Activated T-helper 1 cell treated with Interleukin-2 at 50 U/mL for 16 hours (primary cell): ENCODE measurements at regions not wholly inside any gene's neighbourhood (a gene's known extent, or its start where the extent isn't known, plus 50 kb on each side); places are given as distances from the start of the nearest gene placed in this dataset.

Experiments used
- DNase-seq: peaks from one replicate; pipeline ENCODE4 v3.0.0-alpha.2; 2020; ENCODE audit warnings: low read depth

- no peak for DNase-seq
Observed at GRCh38 chr3:111244760-111245159, 173.1 kb downstream of the NECTIN3 start.

- no peak for DNase-seq
Observed at GRCh38 chr3:111246967-111247760, 175.5 kb downstream of the NECTIN3 start.

DNA sequence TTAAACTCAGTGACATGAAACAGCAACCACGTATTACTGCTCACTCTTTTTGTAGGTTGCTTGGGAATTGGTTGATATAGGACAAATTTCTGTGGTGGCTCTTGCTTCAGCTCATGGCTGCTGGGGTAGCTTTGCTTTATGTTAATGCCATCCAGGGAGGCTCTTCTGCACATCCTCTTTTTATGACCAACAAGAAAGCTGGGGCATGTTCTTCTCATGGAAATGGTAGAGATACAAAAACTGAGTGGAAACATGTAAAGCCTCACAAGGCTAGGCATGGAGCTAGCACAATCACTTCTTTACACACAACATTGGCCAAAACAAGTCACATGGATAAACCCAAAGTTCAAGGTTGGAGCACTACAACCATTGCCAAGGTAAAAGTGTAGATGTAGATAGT is 176.8 kb downstream of the NECTIN3 start:
- no peak for DNase-seq

DNA sequence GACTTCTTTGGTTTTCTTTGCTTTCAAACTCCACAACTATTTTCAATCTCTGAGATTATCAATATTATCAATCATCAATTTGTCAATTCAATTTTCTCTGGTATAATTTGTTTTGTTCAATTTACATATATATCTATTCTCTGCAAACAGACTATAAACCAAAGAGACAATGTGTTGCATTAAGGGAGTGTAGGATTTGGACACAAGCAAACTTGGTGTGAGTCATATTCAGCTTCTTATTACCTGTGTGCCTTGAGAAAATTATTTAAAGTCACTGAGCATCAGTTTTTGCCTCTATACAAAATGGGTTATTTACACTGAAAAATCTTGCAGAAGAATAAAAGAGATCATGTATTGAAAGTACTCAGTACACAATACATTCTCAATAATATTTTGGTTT is 177.8 kb downstream of the NECTIN3 start:
- DNase-seq = no peak

DNA sequence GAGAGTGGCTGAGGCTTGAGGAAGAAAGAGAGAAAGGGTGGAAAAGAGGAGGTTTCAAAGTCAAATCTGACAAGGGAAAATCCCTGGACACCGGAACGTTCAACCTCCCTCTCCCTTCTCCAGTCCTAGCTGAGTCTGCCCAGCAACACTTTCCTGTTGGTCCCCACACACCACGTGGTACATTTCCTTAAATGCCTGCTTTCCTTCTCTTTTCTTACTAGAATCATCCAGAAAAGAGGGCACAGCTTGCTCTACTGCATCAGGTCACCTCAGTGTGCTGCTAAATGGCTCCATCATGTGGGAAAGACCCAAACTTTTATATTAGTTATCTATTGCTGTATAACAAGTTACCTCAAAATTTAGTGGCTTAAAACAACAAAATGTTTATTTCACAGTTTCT is 181.2 kb downstream of the NECTIN3 start:
- no peak for DNase-seq

DNA sequence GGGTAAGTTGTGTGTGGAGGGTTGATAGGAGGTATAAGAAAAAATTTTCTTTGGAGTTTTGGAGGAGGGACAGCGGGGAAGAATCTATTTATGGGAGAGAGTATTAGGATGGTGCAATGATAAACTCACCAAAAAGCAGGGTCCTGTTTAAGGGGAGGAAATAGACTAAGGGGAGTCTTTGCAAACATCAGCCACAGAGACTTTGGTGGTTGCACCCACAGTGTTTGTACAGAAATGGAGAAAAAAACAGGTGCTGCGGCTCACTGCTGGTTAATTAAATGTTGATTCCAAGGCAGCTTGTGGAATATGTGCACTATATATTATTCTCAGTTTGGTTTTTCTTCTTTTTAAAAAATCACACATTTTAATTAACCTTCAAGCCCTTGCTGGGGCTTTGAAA is 182.1 kb downstream of the NECTIN3 start:
- DNase-seq = no peak

- DNase-seq = no peak
Observed at GRCh38 chr3:111260878-111261277, 189.3 kb downstream of the NECTIN3 start.

DNA sequence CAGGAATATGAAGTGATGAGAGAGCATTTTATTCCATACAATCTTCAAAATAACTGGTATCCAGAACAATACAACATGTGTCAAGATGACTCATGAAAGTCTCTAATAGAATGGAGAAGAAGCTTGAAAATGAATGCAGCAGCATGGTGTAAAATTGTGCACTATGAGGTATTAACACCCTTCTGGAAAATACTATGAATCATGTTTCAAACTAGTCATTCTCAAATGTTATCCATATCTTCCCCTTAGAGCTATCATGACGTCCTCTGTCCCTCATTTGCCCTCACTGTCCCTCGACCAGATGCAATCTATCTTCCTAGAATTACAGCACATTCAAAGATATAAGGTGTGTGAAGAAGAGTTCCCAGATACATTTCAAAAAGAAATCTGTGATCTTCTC is 198.2 kb downstream of the NECTIN3 start:
- no peak for DNase-seq

GRCh38 chr3:111277226-111277625 is 205.6 kb downstream of the NECTIN3 start:
- DNase-seq = no peak

- DNase-seq = no peak
Observed at GRCh38 chr3:111278959-111279358, 207.3 kb downstream of the NECTIN3 start.

- no peak for DNase-seq
Observed at GRCh38 chr3:111282024-111282423, 210.4 kb downstream of the NECTIN3 start.

DNA sequence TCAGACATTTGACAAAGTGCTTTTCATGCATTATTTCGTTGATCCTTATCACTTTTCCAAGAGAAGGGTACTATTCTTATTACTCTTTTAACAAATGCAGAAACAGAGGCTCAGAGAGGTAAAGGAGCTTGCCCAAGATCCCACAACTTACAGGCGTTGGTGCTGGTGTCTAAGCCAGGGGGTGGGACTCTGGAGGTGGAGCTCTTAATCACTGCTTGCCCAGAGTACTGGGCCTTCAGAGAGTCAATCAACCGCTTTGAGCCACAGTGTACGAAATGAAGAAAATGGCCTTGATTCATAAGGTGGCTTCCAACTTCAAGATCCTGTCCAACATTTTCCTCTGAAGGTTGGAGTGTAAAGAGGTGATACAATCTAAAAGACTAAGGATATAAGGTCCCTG is 211.5 kb downstream of the NECTIN3 start:
- DNase-seq = no peak

DNA sequence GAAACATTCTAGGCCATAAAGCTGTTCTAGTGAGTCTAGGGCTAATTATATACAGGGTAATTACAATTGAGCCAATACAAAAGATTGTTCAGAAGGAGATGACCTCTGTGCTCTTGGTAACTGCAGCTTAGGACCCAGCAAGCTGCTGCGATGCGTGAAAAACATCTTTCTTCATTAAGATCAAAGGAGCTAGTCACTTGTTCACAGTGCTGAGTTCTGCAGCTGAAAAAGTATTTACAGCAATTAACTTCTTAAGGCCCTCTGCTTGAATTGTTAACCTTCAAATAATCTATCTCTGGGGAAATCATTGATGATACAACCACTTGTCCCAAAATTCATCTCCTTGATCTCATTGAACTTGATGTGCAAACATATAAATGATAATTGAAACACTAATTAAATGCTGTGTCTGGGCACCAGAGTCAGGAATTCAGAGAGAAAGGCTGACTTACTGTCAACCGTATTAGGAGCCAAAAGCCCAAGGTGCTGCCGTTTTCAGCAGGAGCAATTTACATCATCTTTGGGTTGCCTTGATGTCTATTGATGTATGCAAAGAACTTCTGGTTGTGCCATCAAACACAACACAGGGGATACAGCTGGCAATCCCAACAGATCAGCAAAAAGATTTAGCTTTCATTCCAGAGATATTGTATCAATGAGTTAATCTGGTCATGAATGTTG is 213.0 kb downstream of the NECTIN3 start:
- DNase-seq = no peak

GRCh38 chr3:111285184-111285538 is 213.5 kb downstream of the NECTIN3 start:
- no peak for DNase-seq

GRCh38 chr3:111285694-111286093 is 214.1 kb downstream of the NECTIN3 start:
- DNase-seq = no peak

GRCh38 chr3:111286746-111287145 is 215.1 kb downstream of the NECTIN3 start:
- no peak for DNase-seq

DNA sequence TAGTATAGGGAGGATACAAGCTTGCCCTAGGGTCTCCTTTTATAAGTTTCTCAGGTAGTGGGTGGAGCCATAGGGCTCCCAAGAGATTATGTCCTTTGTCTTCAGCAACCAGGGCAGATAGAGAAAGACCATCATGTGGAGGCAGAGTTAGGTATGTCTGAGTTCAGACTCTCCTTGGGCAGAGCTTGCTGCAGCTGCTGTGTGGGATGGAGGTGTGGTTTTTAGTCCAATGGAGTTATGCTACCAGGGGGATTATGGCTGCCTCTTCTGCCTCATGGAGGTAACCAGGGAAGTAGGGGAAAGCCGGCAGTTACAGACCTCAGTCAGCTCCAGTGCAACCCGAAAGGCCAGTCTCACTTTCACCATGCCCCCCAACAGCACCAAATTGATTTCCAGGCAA is 220.5 kb downstream of the NECTIN3 start:
- no peak for DNase-seq

- DNase-seq = no peak
Observed at GRCh38 chr3:111299192-111299615, 227.6 kb downstream of the NECTIN3 start.

DNA sequence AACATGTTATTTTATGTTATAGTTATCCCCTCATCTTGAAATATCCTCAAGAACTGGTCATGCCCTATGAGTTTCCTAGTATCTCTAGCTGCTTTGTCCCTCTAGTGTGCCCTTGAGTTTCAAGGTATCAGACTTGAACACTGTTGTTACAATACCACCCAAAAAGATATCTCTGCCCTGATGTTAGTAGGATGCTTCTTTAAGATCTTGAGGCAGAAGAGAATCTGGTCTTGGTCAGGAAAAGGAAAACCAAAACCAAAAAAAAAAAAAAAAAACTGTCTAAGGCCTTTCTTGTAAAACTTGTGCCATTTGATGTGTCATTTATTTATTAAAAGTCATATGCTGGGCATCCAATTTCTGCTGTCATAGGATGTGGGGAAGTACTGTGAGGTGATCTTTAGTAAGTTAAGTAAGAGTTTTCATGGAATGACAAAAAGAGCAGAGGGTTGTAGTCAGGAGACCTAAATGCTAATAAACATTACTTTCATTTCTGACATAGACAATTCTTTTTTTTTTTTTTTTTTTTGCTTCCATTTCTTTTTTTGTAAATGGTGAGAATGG is 229.7 kb downstream of the NECTIN3 start:
- DNase-seq = no peak

- no peak for DNase-seq
Observed at GRCh38 chr3:111302063-111302462, 230.4 kb downstream of the NECTIN3 start.

DNA sequence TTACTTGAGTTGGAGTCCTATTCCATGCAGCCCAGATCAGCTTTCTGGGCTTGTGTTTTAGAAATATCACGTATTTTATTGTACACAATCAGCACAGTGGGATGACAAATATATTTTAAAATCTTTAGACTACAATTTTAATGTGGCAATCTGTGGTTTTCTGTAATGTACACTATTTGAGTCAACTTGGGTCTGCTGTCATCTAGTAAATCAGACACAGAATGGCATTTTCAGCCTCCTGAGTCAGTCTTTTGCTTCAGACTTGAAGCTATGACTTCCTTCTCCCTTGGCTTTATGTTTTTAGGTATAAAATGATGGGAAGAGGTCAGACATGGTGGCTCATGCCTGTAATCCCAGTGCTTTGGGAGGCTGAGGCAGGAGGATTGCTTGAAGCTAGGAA is 232.1 kb downstream of the NECTIN3 start:
- DNase-seq = no peak

- DNase-seq = no peak
Observed at GRCh38 chr3:111307676-111308075, 234.3 kb upstream of the CD96 start.

DNA sequence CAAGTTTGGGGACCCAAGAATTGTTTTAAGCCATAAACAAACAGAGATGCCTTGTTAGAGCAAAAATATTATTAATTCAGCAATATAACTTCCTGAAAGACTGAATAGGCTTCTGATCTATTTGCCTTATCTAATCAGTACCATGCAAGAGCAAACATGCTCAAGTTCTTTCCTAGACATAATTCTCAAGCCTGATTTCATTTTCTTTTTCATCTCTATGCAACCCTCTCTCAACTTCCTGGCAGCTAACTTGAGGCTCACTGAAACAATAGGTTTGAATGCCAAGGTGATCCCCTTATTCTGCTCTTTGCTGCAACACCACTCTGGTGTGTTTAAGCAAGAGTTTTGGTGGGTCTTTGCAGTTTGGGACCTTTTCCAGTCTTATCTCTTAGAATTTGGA is 230.9 kb upstream of the CD96 start:
- DNase-seq = no peak
